Epithelial cell of proximal tubule (primary cell): ENCODE measurements at regions not wholly inside any gene's neighbourhood (a gene's known extent, or its start where the extent isn't known, plus 50 kb on each side); places are given as distances from the start of the nearest gene placed in this dataset.

Source experiments
- DNase-seq: peaks from one replicate; pipeline ENCODE4 v3.0.0-alpha.2; 2011; ENCODE audit warnings: low read depth
- H3K4me3 ChIP-seq: 2 replicates; pipeline ENCODE4 v1.5.1; 2011; ENCODE audit warnings: low read depth, mild to moderate bottlenecking, low read length
- CTCF ChIP-seq: conservative IDR thresholded peaks from 2 replicates; pipeline ENCODE4 v1.5.1; 2012; ENCODE audit warnings: low read depth, mild to moderate bottlenecking, low read length

GRCh38 chr2:23292024-23292423, 93.0 kb upstream of the KLHL29 start:
- peak; percentile 26 for TF ChIP-seq CTCF
- no peak overlapping the region for H3K4me3 ChIP-seq
- DNase-seq = no peak

GRCh38 chr2:23293063-23293462, 91.9 kb upstream of the KLHL29 start:
- no peak for DNase-seq
- H3K4me3 ChIP-seq = no peak overlapping the region
- TF ChIP-seq CTCF = no peak

GRCh38 chr2:23293731-23294130, 91.2 kb upstream of the KLHL29 start:
- DNase-seq = no peak
- H3K4me3 ChIP-seq = no peak overlapping the region
- no peak for TF ChIP-seq CTCF

- DNase-seq = no peak
- TF ChIP-seq CTCF = no peak
- H3K4me3 ChIP-seq = no peak overlapping the region
Observed at GRCh38 chr2:23294238-23294637, 90.7 kb upstream of the KLHL29 start.

- no peak overlapping the region for H3K4me3 ChIP-seq
- DNase-seq = no peak
- TF ChIP-seq CTCF = no peak
Observed at GRCh38 chr2:23296691-23297090, 88.3 kb upstream of the KLHL29 start.

GRCh38 chr2:23297112-23297511, 87.9 kb upstream of the KLHL29 start:
- no peak overlapping the region for H3K4me3 ChIP-seq

More at GRCh38 chr2:23297112-23297511, 87.9 kb upstream of the KLHL29 start:
- TF ChIP-seq CTCF = no peak
- DNase-seq = no peak
